Thyroid gland (tissue), 4 donors: ENCODE measurements at regions not wholly inside any gene's neighbourhood (a gene's known extent, or its start where the extent isn't known, plus 50 kb on each side); places are given as distances from the start of the nearest gene placed in this dataset.

Source experiments
- DNase-seq, 2 donors: peaks; one replicate each; pipeline ENCODE4 v3.0.0-alpha.2; 2019
- H3K27ac ChIP-seq, 3 donors: fragments of 200-600 bp; sonication (generic); 1 replicate in 2 of 3; 2 replicates in 1 of 3; pipeline ENCODE4 v1.5.1; 2016 to 2019; ENCODE audit warnings: mild to moderate bottlenecking in 1 of 3, moderate library complexity in 1 of 3
- H3K27me3 ChIP-seq: fragments of 200-600 bp; sonication (generic); one replicate; pipeline ENCODE4 v1.5.1; 2019
- H3K36me3 ChIP-seq, 2 donors: fragments of 200-600 bp; sonication (generic); one replicate each; pipeline ENCODE4 v1.5.1; 2016 to 2019
- H3K4me1 ChIP-seq, 2 donors: fragments of 200-600 bp; sonication (generic); one replicate each; pipeline ENCODE4 v1.5.1; 2017 to 2019
- H3K4me3 ChIP-seq, 3 donors: fragments of 200-600 bp; sonication (generic); replicated peaks in 1 of 3; 1 replicate in 2 of 3; 2 replicates in 1 of 3; pipeline ENCODE4 v1.5.1; 2016; ENCODE audit warnings: mild to moderate bottlenecking in 1 of 3
- H3K9me3 ChIP-seq: fragments of 200-600 bp; sonication (generic); one replicate; pipeline ENCODE4 v1.5.1; 2017
- CTCF ChIP-seq, 6 experiments: fragments of 200-600 bp in 3 of 6; fragments of 450-650 bp in 3 of 6; sonication (generic) in 3 of 6; IDR thresholded peaks; one replicate each; pipeline ENCODE4 v1.5.1; 2016 to 2019; ENCODE audit warnings: antibody characterized with exemption in 6 of 6, mild to moderate bottlenecking in 2 of 6, inconsistent platforms in 1 of 6, moderate library complexity in 1 of 6
- POLR2A ChIP-seq, 2 donors: fragments of 450-650 bp; IDR thresholded peaks; one replicate each; pipeline ENCODE4 v1.6.1; 2017; ENCODE audit warnings: antibody characterized with exemption in 2 of 2, mild to moderate bottlenecking in 2 of 2, moderate library complexity in 1 of 2
- WGBS, 2 donors: methylation state at CpG; one replicate each; pipeline ENCODE4 v1.1.5; 2017; 5-methylcytosine and 5-hydroxymethylcytosine counted together
- intact Hi-C: fragments of 100-400 bp; cut with DNase I; formaldehyde crosslinking; loops from one replicate; pipeline ENCODE4 v1.15.1; 2023

- Histone ChIP-seq H3K36me3 (no peaks in the 10 kb centered on the region), H3K4me1 (no peaks in the 10 kb centered on the region), H3K9me3 (no peaks in the 10 kb centered on the region), H3K27ac (no peak overlapping the region), H3K27me3 (no peaks in the 10 kb centered on the region), H3K4me3 (no peak overlapping the region)
- no peak for TF ChIP-seq CTCF (IDR thresholded peaks at IDR 0.05)
- TF ChIP-seq POLR2A (IDR thresholded peaks at IDR 0.05) = no peak
- intact Hi-C loops = no loop called here
- no peak for DNase-seq
- WGBS, 2 donors = 82 to 86% methylated on average over 3 of the region's 3 CpGs
Measured at GRCh38 chr10:124237282-124237961, 144.0 kb upstream of the CHST15 start.

- no peaks in the 10 kb centered on the region for H3K27me3 ChIP-seq
- WGBS, 2 donors = 74 to 82% methylated on average over 7 of the region's 7 CpGs
- intact Hi-C loops = no loop called here
- no peaks in the 10 kb centered on the region for H3K4me1 ChIP-seq
- H3K9me3 ChIP-seq = no peaks in the 10 kb centered on the region
- DNase-seq = no peak
- H3K4me3 ChIP-seq = no peak overlapping the region
- H3K36me3 ChIP-seq = no peaks in the 10 kb centered on the region
- no peak for TF ChIP-seq POLR2A (IDR thresholded peaks at IDR 0.05)
- TF ChIP-seq CTCF (IDR thresholded peaks at IDR 0.05) = no peak
- H3K27ac ChIP-seq = no peak overlapping the region
Measured at GRCh38 chr10:124236816-124237215, 143.4 kb upstream of the CHST15 start.

GRCh38 chr10:124236136-124236535, 142.7 kb upstream of the CHST15 start:
- Histone ChIP-seq H3K9me3 (no peaks in the 10 kb centered on the region), H3K27ac (no peak overlapping the region), H3K4me3 (no peak overlapping the region), H3K36me3 (no peaks in the 10 kb centered on the region), H3K4me1 (no peaks in the 10 kb centered on the region), H3K27me3 (no peaks in the 10 kb centered on the region)
- 89 to 90% methylated on average over 2 of the region's 2 CpGs for WGBS, 2 donors
- TF ChIP-seq POLR2A (IDR thresholded peaks at IDR 0.05) (no peak), CTCF (IDR thresholded peaks at IDR 0.05) (no peak)
- DNase-seq = no peak
- intact Hi-C loops = no loop called here

- 93 to 95% methylated on average over 5 of the region's 5 CpGs for WGBS, 2 donors
- no peaks in the 10 kb centered on the region for H3K4me1 ChIP-seq
- intact Hi-C loops = no loop called here
- no peaks in the 10 kb centered on the region for H3K36me3 ChIP-seq
- no peak overlapping the region for H3K4me3 ChIP-seq
- no peaks in the 10 kb centered on the region for H3K27me3 ChIP-seq
- H3K27ac ChIP-seq = no peak overlapping the region
- H3K9me3 ChIP-seq = no peaks in the 10 kb centered on the region
- DNase-seq = no peak
- no peak for TF ChIP-seq CTCF (IDR thresholded peaks at IDR 0.05)
- no peak for TF ChIP-seq POLR2A (IDR thresholded peaks at IDR 0.05)
Measured at GRCh38 chr10:124235232-124235631, 141.8 kb upstream of the CHST15 start.

GRCh38 chr10:124233546-124234138, 140.2 kb upstream of the CHST15 start:
- intact Hi-C loops = no loop called here
- no peaks in the 10 kb centered on the region for H3K27me3 ChIP-seq
- TF ChIP-seq CTCF (IDR thresholded peaks at IDR 0.05) (no peak), POLR2A (IDR thresholded peaks at IDR 0.05) (no peak)
- no peak for DNase-seq
- no peaks in the 10 kb centered on the region for H3K9me3 ChIP-seq
- WGBS, 2 donors = 84 to 87% methylated on average over 12 to 18 of the region's 19 CpGs
- peak overlapping the region in 1 of 3 donors; percentile 27 for H3K27ac ChIP-seq
- H3K4me1 ChIP-seq = no peaks in the 10 kb centered on the region
- no peak overlapping the region for H3K4me3 ChIP-seq
- H3K36me3 ChIP-seq = no peaks in the 10 kb centered on the region
